Ovary (tissue), 3 donors: ENCODE measurements at regions not wholly inside any gene's neighbourhood (a gene's known extent, or its start where the extent isn't known, plus 50 kb on each side); places are given as distances from the start of the nearest gene placed in this dataset.

Experiments
- EP300 ChIP-seq: sonication (generic); formaldehyde crosslinking; IDR thresholded peaks from one replicate; pipeline ENCODE4 v1.6.1; 2017; ENCODE audit warnings: antibody characterized with exemption
- POLR2A ChIP-seq: fragments of 450-650 bp; IDR thresholded peaks from one replicate; pipeline ENCODE4 v1.6.1; 2017; ENCODE audit warnings: antibody characterized with exemption, mild to moderate bottlenecking, moderate library complexity
- TF ChIP-seq, protein P1 (sequence below), 3 donors: fragments of 450-650 bp in 2 of 3; fragments of 200-600 bp in 1 of 3; IDR thresholded peaks; one replicate each; pipeline versions ENCODE4 v1.5.1 to v1.8.0; 2016 to 2022; ENCODE audit warnings: antibody characterized with exemption in 3 of 3, mild to moderate bottlenecking in 1 of 3
- donor health status: DM: no; HTN: no; CAD: no.

DNA sequence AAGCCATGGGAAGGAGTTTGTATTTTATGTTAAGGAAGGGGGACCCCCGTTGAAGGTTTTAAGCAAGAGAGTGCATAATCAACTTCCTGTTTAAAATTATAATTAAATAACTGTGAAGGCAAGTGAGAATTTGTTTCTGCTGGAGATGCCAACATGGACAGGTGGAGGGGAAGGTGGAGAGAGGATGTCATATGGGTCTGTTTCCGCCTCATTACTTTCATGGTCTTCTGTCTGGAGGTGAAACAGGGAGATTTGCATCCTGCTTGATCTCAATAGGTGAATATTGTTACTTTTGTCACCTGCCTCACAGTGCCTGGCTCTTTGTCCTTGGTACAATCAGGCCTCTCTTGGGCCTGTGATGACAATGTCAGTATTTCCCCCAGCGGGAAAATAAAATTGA, 300.6 kb upstream of the LMCD1 start:
- TF ChIP-seq, protein P1, sequence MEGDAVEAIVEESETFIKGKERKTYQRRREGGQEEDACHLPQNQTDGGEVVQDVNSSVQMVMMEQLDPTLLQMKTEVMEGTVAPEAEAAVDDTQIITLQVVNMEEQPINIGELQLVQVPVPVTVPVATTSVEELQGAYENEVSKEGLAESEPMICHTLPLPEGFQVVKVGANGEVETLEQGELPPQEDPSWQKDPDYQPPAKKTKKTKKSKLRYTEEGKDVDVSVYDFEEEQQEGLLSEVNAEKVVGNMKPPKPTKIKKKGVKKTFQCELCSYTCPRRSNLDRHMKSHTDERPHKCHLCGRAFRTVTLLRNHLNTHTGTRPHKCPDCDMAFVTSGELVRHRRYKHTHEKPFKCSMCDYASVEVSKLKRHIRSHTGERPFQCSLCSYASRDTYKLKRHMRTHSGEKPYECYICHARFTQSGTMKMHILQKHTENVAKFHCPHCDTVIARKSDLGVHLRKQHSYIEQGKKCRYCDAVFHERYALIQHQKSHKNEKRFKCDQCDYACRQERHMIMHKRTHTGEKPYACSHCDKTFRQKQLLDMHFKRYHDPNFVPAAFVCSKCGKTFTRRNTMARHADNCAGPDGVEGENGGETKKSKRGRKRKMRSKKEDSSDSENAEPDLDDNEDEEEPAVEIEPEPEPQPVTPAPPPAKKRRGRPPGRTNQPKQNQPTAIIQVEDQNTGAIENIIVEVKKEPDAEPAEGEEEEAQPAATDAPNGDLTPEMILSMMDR (IDR thresholded peaks at IDR 0.05), result no peak
- TF ChIP-seq POLR2A (no peak), EP300 (no peak)
